Mucosa of rectum (tissue), 2 donors: ENCODE measurements at regions not wholly inside any gene's neighbourhood (a gene's known extent, or its start where the extent isn't known, plus 50 kb on each side); places are given as distances from the start of the nearest gene placed in this dataset.

ENCODE experiments used
- H3K27ac ChIP-seq, 2 donors: one replicate each; pipeline ENCODE4 v1.7.0; 2013; ENCODE audit warnings: inconsistent platforms in 2 of 2, low read depth in 2 of 2, low read length in 2 of 2
- H3K27me3 ChIP-seq, 2 donors: one replicate each; pipeline ENCODE4 v1.7.0; 2013; ENCODE audit warnings: low read length in 2 of 2; ENCODE audit not compliant: control insufficient read depth in 2 of 2, insufficient read depth in 2 of 2
- H3K36me3 ChIP-seq, 2 donors: one replicate each; pipeline ENCODE4 v1.7.0; 2013; ENCODE audit warnings: low read length in 2 of 2; ENCODE audit not compliant: control insufficient read depth in 2 of 2, insufficient read depth in 2 of 2
- H3K4me1 ChIP-seq, 2 donors: one replicate each; pipeline ENCODE4 v1.7.0; 2013; ENCODE audit warnings: low read length in 2 of 2, mild to moderate bottlenecking in 1 of 2; ENCODE audit not compliant: control insufficient read depth in 2 of 2, insufficient read depth in 2 of 2
- H3K4me3 ChIP-seq, 2 donors: one replicate each; pipeline ENCODE4 v1.7.0; 2013; ENCODE audit warnings: low read length in 2 of 2
- H3K9ac ChIP-seq, 2 donors: one replicate each; pipeline ENCODE4 v1.7.0; 2013; ENCODE audit warnings: low read length in 2 of 2, low read depth in 1 of 2, mild to moderate bottlenecking in 1 of 2
- H3K9me3 ChIP-seq, 2 donors: one replicate each; pipeline ENCODE4 v1.7.0; 2013; ENCODE audit warnings: low read length in 2 of 2; ENCODE audit not compliant: control insufficient read depth in 2 of 2
- donor health status: healthy.
- donor health status: Normal muscosa, but diverticular disease.

- Histone ChIP-seq H3K4me3 (no peak overlapping the region), H3K9ac (no peak overlapping the region), H3K4me1 (no peaks in the 10 kb centered on the region), H3K36me3 (no peaks in the 10 kb centered on the region), H3K9me3 (no peaks in the 10 kb centered on the region), H3K27ac (no peak overlapping the region), H3K27me3 (no peaks in the 10 kb centered on the region)
Observed at GRCh38 chr11:30150425-30150824, 80.4 kb upstream of the FSHB start.

- no peaks in the 10 kb centered on the region for H3K9me3 ChIP-seq
- H3K27me3 ChIP-seq: no peaks in the 10 kb centered on the region
- no peaks in the 10 kb centered on the region for H3K36me3 ChIP-seq
- no peak overlapping the region for H3K27ac ChIP-seq
- no peak overlapping the region for H3K4me3 ChIP-seq
- H3K4me1 ChIP-seq: no peaks in the 10 kb centered on the region
- H3K9ac ChIP-seq: no peak overlapping the region
Observed at GRCh38 chr11:30153008-30153407, 77.8 kb upstream of the FSHB start.

- Histone ChIP-seq H3K4me3 (no peak overlapping the region), H3K36me3 (no peaks in the 10 kb centered on the region), H3K4me1 (no peaks in the 10 kb centered on the region), H3K27ac (no peak overlapping the region), H3K27me3 (no peaks in the 10 kb centered on the region), H3K9ac (no peak overlapping the region), H3K9me3 (no peaks in the 10 kb centered on the region)
Observed at GRCh38 chr11:30155428-30155827, 75.4 kb upstream of the FSHB start.

- Histone ChIP-seq H3K27ac (no peak overlapping the region), H3K9me3 (no peaks in the 10 kb centered on the region), H3K4me3 (no peak overlapping the region), H3K9ac (no peak overlapping the region), H3K36me3 (no peaks in the 10 kb centered on the region), H3K27me3 (no peaks in the 10 kb centered on the region), H3K4me1 (no peaks in the 10 kb centered on the region)
Observed at GRCh38 chr11:30159546-30159945, 71.3 kb upstream of the FSHB start.

- no peak overlapping the region for H3K27ac ChIP-seq
Observed at GRCh38 chr11:30165652-30166051, 65.2 kb upstream of the FSHB start.

GRCh38 chr11:30171661-30172060 lies 59.2 kb upstream of the FSHB start:
- Histone ChIP-seq H3K4me3 (no peak overlapping the region), H3K27me3 (no peaks in the 10 kb centered on the region), H3K4me1 (peaks cover 0 to 10% of the 10 kb centered on the region in 2 donors), H3K9me3 (no peaks in the 10 kb centered on the region), H3K36me3 (no peaks in the 10 kb centered on the region), H3K9ac (no peak overlapping the region), H3K27ac (peak overlapping the region in 1 of 2 donors; percentile 17)

More at GRCh38 chr11:30165652-30166051, 65.2 kb upstream of the FSHB start:
- H3K9ac ChIP-seq: no peak overlapping the region
- H3K4me3 ChIP-seq: no peak overlapping the region
- H3K4me1 ChIP-seq: peaks cover 0 to 4% of the 10 kb centered on the region in 2 donors
- H3K9me3 ChIP-seq: no peaks in the 10 kb centered on the region
- no peaks in the 10 kb centered on the region for H3K36me3 ChIP-seq
- no peaks in the 10 kb centered on the region for H3K27me3 ChIP-seq

GRCh38 chr11:30172158-30172557 lies 58.7 kb upstream of the FSHB start:
- peaks cover 0 to 10% of the 10 kb centered on the region in 2 donors for H3K4me1 ChIP-seq
- no peaks in the 10 kb centered on the region for H3K27me3 ChIP-seq
- H3K9me3 ChIP-seq: no peaks in the 10 kb centered on the region
- H3K36me3 ChIP-seq: no peaks in the 10 kb centered on the region
- no peak overlapping the region for H3K9ac ChIP-seq
- H3K27ac ChIP-seq: peak overlapping the region in 1 of 2 donors; percentile 17
- no peak overlapping the region for H3K4me3 ChIP-seq

- Histone ChIP-seq H3K36me3 (no peaks in the 10 kb centered on the region), H3K9ac (no peak overlapping the region), H3K4me1 (peaks cover 0 to 10% of the 10 kb centered on the region in 2 donors), H3K27ac (no peak overlapping the region), H3K4me3 (no peak overlapping the region), H3K9me3 (peaks cover 0 to 3% of the 10 kb centered on the region in 2 donors), H3K27me3 (no peaks in the 10 kb centered on the region)
Observed at GRCh38 chr11:30172883-30173311, 57.9 kb upstream of the FSHB start.

GRCh38 chr11:30174265-30175020 lies 56.4 kb upstream of the FSHB start:
- no peak overlapping the region for H3K9ac ChIP-seq
- peaks cover 0 to 6% of the 10 kb centered on the region in 2 donors for H3K4me1 ChIP-seq
- H3K27me3 ChIP-seq: no peaks in the 10 kb centered on the region
- H3K36me3 ChIP-seq: no peaks in the 10 kb centered on the region
- no peak overlapping the region for H3K4me3 ChIP-seq
- no peak overlapping the region for H3K27ac ChIP-seq
- H3K9me3 ChIP-seq: peaks cover 0 to 3% of the 10 kb centered on the region in 2 donors
